Smooth muscle cell (in vitro differentiated cells): ENCODE measurements at regions not wholly inside any gene's neighbourhood (a gene's known extent, or its start where the extent isn't known, plus 50 kb on each side); places are given as distances from the start of the nearest gene placed in this dataset.
"Not testable (repeated sequence)": the region's sequence is repeated elsewhere in the genome, so short reads cannot be mapped to it uniquely, and the experiment has no call there.

ENCODE experiments used
- DNase-seq: peaks from one replicate; lab custom pipeline; 2025; ENCODE audit not compliant: unreplicated experiment; lab: John Stamatoyannopoulos, UW
- H2AFZ ChIP-seq: fragments of 200-600 bp; sonication (generic); 2 replicates; pipeline ENCODE4 v1.6.0; 2016; ENCODE audit warnings: antibody characterized with exemption, low read depth, mild to moderate bottlenecking
- H3F3A ChIP-seq: fragments of 200-600 bp; sonication (generic); 2 replicates; pipeline ENCODE4 v1.6.0; 2017; ENCODE audit warnings: antibody characterized with exemption, low read depth
- H3K27ac ChIP-seq: fragments of 200-600 bp; sonication (generic); 2 replicates; pipeline ENCODE4 v1.5.1; 2016; ENCODE audit warnings: low read depth, mild to moderate bottlenecking
- H3K27me3 ChIP-seq: fragments of 200-600 bp; sonication (generic); 2 replicates; pipeline ENCODE4 v1.6.1; 2016; ENCODE audit warnings: low read depth, mild to moderate bottlenecking
- H3K36me3 ChIP-seq: fragments of 200-600 bp; sonication (generic); 2 replicates; pipeline ENCODE4 v1.5.1; 2016; ENCODE audit warnings: low read depth
- H3K4me1 ChIP-seq: fragments of 200-600 bp; sonication (generic); 2 replicates; pipeline ENCODE4 v1.5.1; 2016; ENCODE audit warnings: low read depth
- H3K4me2 ChIP-seq: fragments of 200-600 bp; sonication (generic); 2 replicates; pipeline ENCODE4 v1.6.0; 2016; ENCODE audit warnings: mild to moderate bottlenecking
- H3K4me3 ChIP-seq: fragments of 200-600 bp; sonication (generic); 2 replicates; pipeline ENCODE4 v1.5.1; 2016; ENCODE audit warnings: mild to moderate bottlenecking
- H3K79me2 ChIP-seq: fragments of 200-600 bp; sonication (generic); 2 replicates; pipeline ENCODE4 v1.6.0; 2016; ENCODE audit warnings: low read depth, mild to moderate bottlenecking
- H3K9ac ChIP-seq: fragments of 200-600 bp; sonication (generic); 2 replicates; pipeline ENCODE4 v1.6.0; 2016; ENCODE audit warnings: low read depth
- H3K9me3 ChIP-seq: fragments of 200-600 bp; sonication (generic); replicated peaks from 2 replicates; pipeline ENCODE4 v1.5.1; 2016; ENCODE audit warnings: low read depth
- H4K20me1 ChIP-seq: fragments of 200-600 bp; sonication (generic); 2 replicates; pipeline ENCODE4 v1.6.0; 2016; ENCODE audit warnings: low read depth
- WGBS: methylation state at CpG from one replicate; pipeline ENCODE4 v1.1.7; 2016; ENCODE audit warnings: low lambda C conversion rate; 5-methylcytosine and 5-hydroxymethylcytosine counted together
- TF ChIP-seq, protein P1 (sequence below): fragments of 200-600 bp; sonication (generic); IDR thresholded peaks from 2 replicates; pipeline ENCODE4 v1.5.1; 2017; ENCODE audit warnings: borderline replicate concordance, mild to moderate bottlenecking, antibody characterized with exemption; ENCODE audit not compliant: insufficient read depth, poor library complexity, severe bottlenecking

- H3K9ac ChIP-seq = no peak overlapping the region
- no peak overlapping the region for H3K27ac ChIP-seq
- no peaks in the 10 kb centered on the region for H3F3A ChIP-seq
- H3K4me1 ChIP-seq = no peaks in the 10 kb centered on the region
- no peaks in the 10 kb centered on the region for H3K9me3 ChIP-seq
- no peak overlapping the region for H2AFZ ChIP-seq
- TF ChIP-seq, protein P1, sequence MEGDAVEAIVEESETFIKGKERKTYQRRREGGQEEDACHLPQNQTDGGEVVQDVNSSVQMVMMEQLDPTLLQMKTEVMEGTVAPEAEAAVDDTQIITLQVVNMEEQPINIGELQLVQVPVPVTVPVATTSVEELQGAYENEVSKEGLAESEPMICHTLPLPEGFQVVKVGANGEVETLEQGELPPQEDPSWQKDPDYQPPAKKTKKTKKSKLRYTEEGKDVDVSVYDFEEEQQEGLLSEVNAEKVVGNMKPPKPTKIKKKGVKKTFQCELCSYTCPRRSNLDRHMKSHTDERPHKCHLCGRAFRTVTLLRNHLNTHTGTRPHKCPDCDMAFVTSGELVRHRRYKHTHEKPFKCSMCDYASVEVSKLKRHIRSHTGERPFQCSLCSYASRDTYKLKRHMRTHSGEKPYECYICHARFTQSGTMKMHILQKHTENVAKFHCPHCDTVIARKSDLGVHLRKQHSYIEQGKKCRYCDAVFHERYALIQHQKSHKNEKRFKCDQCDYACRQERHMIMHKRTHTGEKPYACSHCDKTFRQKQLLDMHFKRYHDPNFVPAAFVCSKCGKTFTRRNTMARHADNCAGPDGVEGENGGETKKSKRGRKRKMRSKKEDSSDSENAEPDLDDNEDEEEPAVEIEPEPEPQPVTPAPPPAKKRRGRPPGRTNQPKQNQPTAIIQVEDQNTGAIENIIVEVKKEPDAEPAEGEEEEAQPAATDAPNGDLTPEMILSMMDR = no peak
- H3K27me3 ChIP-seq = no peaks in the 10 kb centered on the region
- no peak for DNase-seq
- H3K4me3 ChIP-seq = no peak overlapping the region
- 93% methylated on average over 3 of the region's 3 CpGs for WGBS
- no peaks in the 10 kb centered on the region for H4K20me1 ChIP-seq
- H3K36me3 ChIP-seq = no peaks in the 10 kb centered on the region
- no peaks in the 10 kb centered on the region for H3K79me2 ChIP-seq
- no peak overlapping the region for H3K4me2 ChIP-seq
Measured at GRCh38 chr4:137806420-137806819, 274.1 kb upstream of the PCDH18 start.

- H3K4me1 ChIP-seq = no peaks in the 10 kb centered on the region
- no peaks in the 10 kb centered on the region for H3K79me2 ChIP-seq
- H4K20me1 ChIP-seq = no peaks in the 10 kb centered on the region
- H3K36me3 ChIP-seq = no peaks in the 10 kb centered on the region
- no peak overlapping the region for H3K9ac ChIP-seq
- H3K27me3 ChIP-seq = no peaks in the 10 kb centered on the region
- 90% methylated on average over 10 of the region's 10 CpGs for WGBS
- DNase-seq = no peak
- no peak overlapping the region for H2AFZ ChIP-seq
- H3K27ac ChIP-seq = no peak overlapping the region
- H3K9me3 ChIP-seq = no peaks in the 10 kb centered on the region
- H3K4me3 ChIP-seq = no peak overlapping the region
- no peak overlapping the region for H3K4me2 ChIP-seq
- TF ChIP-seq, protein P1 = no peak
- H3F3A ChIP-seq = no peaks in the 10 kb centered on the region
Measured at GRCh38 chr4:137804906-137805495, 272.7 kb upstream of the PCDH18 start.

GRCh38 chr4:137800861-137801260 is 268.6 kb upstream of the PCDH18 start:
- no peaks in the 10 kb centered on the region for H3K79me2 ChIP-seq
- no peak overlapping the region for H3K4me3 ChIP-seq
- no peak overlapping the region for H2AFZ ChIP-seq
- no peaks in the 10 kb centered on the region for H3F3A ChIP-seq
- no peak overlapping the region for H3K27ac ChIP-seq
- no peaks in the 10 kb centered on the region for H3K27me3 ChIP-seq
- H3K4me2 ChIP-seq = no peak overlapping the region
- H3K9ac ChIP-seq = no peak overlapping the region
- no peaks in the 10 kb centered on the region for H3K9me3 ChIP-seq
- H3K36me3 ChIP-seq = no peaks in the 10 kb centered on the region
- DNase-seq = no peak
- 54% methylated on average over 1 of the region's 1 CpG for WGBS
- TF ChIP-seq, protein P1 = no peak
- no peaks in the 10 kb centered on the region for H3K4me1 ChIP-seq
- no peaks in the 10 kb centered on the region for H4K20me1 ChIP-seq

- Histone ChIP-seq H3K27ac (no peak overlapping the region), H3K4me2 (no peak overlapping the region), H3K9ac (no peak overlapping the region), H2AFZ (no peak overlapping the region), H3K27me3 (no peaks in the 10 kb centered on the region), H3K4me3 (no peak overlapping the region), H4K20me1 (no peaks in the 10 kb centered on the region), H3K4me1 (no peaks in the 10 kb centered on the region), H3K36me3 (no peaks in the 10 kb centered on the region), H3K79me2 (no peaks in the 10 kb centered on the region), H3K9me3 (no peaks in the 10 kb centered on the region), H3F3A (no peaks in the 10 kb centered on the region)
- DNase-seq = no peak
- 83% methylated on average over 6 of the region's 6 CpGs for WGBS
- TF ChIP-seq, protein P1 = no peak
Measured at GRCh38 chr4:137794764-137795254, 262.5 kb upstream of the PCDH18 start.

DNA sequence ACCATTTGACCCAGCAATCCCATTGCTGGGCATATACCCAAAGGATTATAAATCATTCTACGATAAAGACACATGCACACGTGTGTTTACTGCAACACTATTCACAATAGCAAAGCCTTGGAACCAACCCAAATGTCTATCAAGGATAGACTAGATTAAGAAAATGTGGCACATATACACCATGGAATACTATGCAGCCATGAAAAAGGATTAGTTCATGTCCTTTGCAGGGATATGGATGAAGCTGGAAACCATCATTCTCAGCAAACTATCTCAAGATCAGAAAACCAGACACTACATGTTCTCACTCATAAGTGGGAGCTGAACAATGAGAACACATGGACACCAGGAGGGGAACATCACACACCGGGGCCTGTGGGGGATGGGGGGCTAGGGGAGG is 257.0 kb upstream of the PCDH18 start:
- not testable (repeated sequence) for H3K27ac ChIP-seq, H2AFZ ChIP-seq, H3K4me1 ChIP-seq, H3K9me3 ChIP-seq, H3K79me2 ChIP-seq, H3K4me3 ChIP-seq, H3F3A ChIP-seq, H3K27me3 ChIP-seq, H3K4me2 ChIP-seq, H3K9ac ChIP-seq, H3K36me3 ChIP-seq, H4K20me1 ChIP-seq, DNase-seq
- 98% methylated on average over 3 of the region's 3 CpGs for WGBS
